Midbrain (tissue), 1 donor: ENCODE measurements at regions not wholly inside any gene's neighbourhood (a gene's known extent, or its start where the extent isn't known, plus 50 kb on each side); places are given as distances from the start of the nearest gene placed in this dataset.

Source experiments
- DNase-seq: peaks from one replicate; lab custom pipeline; 2025; lab: John Stamatoyannopoulos, UW

GRCh38 chr11:106331176-106331575, 253.7 kb downstream of the AASDHPPT start:
- no peak for DNase-seq

- no peak for DNase-seq
Measured at GRCh38 chr11:106333678-106334077, 256.2 kb downstream of the AASDHPPT start.

- DNase-seq, result no peak
Measured at GRCh38 chr11:106344394-106344793, 266.9 kb downstream of the AASDHPPT start.

GRCh38 chr11:106344966-106345365, 267.5 kb downstream of the AASDHPPT start:
- DNase-seq, result no peak

DNA sequence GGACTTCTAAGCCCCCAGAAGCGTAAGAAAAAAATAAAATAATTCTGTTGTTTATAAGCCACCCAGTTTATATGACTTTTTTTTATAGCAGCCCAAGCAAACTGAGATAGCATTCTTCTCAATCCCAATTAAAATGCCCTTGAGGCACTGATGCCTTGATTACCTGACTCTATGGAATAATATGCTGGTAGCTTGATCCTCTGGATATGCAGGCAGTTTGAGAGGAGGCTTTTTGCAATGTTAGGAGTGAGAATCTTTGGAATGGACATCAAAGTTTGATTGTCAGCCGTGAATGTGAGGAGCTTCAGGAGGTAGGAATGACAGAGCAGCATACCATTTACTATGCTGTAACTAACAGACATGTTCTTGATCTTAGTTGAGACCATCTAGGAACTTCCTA, 275.6 kb downstream of the AASDHPPT start:
- no peak for DNase-seq

- no peak for DNase-seq
Measured at GRCh38 chr11:106369224-106369623, 291.8 kb downstream of the AASDHPPT start.

DNA sequence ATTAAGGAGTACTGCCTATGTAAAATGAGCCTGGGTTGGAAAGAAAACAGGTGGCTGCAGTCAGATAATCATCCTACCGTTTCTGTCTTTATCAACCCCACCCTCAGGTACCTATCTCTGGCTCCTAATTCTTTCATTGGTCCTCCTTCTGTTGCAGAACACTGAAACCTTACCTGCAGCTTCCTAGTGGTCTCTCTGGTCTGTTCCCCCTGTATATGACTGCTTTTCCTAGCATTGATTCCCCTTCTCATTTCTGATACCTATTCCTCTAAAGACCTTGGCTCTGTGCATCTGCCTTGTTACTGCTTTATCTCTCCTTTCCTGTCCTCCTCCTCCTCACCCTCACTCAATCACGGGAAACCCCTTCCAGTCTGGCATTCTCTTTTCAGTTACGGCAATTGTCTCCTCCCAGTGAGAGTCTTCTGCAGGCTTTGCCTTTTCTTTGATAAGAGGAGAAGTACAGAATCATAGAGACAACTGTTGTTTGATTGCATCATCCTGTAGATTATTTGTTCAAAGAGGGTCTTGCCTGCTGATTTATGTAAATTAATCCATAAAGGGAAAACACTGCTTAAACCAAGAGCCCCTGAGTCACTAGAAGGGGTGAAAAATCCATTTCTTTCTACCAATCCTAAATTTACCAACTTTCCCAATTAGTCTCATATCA, 301.2 kb downstream of the AASDHPPT start:
- DNase-seq, result no peak

- DNase-seq, result no peak
Measured at GRCh38 chr11:106379265-106379664, 301.8 kb downstream of the AASDHPPT start.

DNA sequence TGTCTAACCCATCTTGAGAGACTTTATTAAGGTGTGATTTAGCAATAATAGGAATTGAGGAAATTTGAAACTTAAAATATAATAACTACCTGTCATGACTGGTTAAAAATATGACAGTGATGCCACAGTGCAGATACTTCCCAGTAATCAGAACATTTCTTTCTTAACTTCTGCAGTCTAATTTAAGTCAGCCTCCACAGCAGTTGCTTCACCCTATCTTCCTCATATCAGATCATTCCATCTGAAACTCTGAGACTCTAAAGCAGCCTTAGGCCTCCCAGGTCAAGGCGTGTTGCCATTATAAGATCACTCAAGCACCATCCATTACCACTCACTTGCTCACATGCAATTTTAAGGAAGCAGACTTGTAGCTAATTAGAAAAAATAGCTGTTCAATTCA, 302.2 kb downstream of the AASDHPPT start:
- no peak for DNase-seq

- no peak for DNase-seq
Measured at GRCh38 chr11:106381895-106382294, 304.4 kb downstream of the AASDHPPT start.

DNA sequence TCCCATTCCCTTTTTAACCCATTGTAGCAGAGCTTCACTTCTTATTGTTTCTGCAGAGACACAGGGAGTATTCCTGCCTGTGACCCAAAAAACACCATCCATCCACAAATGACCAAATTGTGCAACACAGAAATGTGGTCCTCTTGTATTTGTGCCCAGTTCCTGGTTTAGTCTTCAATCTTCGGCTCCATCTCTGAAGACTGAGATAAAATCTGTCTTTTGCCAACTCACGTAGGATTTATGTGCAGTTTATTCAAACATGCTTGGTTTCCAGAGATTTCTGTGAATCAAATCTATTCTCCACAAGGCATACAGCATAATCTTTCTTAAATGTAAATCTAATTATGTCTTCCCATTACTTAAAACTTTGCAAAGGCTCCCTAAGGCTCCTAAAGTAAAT, 307.0 kb downstream of the AASDHPPT start:
- no peak for DNase-seq

DNA sequence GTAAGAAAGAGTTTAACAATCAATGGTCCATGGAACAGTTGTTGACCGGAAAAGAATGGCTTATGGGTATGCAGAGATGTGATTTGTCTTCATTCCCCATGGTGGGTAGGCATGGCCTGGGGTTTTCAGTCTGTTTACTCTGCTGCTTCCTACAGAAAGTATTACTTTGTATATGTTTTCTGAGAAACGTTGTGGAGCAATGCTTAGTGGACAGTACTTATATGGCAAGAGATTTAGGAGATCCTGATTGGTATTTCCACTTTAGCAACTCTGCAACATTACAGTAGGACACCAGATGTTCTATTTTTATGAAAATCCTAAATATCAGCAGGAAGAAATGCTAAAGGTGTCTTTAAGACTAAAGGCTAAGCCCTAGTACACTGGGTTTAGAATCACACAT, 309.1 kb downstream of the AASDHPPT start:
- DNase-seq, result no peak

DNA sequence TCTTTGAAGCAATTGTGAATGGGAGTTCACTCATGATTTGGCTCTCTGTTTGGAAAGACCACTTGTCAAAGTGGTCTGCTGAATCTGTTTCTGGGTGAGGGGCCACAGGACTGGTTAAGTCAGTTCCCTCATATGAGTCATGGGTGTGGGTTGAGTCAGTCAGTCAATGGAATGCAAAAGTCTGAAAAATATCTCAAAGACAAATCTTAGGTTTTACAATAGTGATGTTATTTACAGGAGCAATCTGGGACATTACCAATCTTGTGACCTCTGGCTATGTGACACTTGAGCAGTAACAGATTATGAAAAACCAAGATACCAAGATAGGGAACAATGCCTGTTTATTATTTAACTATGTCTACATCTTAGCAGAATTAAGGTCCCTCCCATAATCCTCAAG, 311.6 kb downstream of the AASDHPPT start:
- DNase-seq, result no peak

- no peak for DNase-seq
Measured at GRCh38 chr11:106390078-106390477, 312.6 kb downstream of the AASDHPPT start.

DNA sequence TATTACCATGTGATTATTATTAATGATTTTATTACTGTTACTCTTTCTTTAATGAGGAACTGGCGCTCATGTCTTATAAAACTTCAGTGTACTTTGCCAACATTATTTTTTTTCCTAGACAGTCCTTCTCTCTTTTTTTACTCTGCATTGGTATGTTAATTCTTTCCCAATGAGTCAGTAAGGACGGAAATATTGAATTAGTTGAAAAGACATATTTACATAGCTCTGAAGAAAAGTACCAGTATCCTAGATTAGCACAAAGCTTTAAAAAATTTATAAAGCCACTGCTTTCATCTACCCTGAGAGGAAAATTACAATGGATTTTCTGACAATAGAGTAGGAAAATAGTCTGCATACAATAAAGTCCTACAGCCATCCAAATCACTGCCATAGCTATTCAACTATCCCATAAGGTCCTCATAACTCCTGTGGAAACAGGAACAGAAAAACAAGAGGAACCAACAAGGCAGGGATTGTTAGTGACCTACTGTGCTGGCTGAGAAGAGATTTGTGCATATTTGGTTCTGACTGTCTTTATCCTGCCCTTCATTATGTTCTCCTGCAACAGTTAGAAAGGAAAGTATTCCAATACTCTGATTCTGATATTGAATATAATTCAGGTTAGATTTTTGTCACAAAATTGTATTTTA, 314.4 kb downstream of the AASDHPPT start:
- no peak for DNase-seq

GRCh38 chr11:106395716-106396349, 318.4 kb downstream of the AASDHPPT start:
- no peak for DNase-seq

- no peak for DNase-seq
Measured at GRCh38 chr11:106397787-106398501, 320.5 kb downstream of the AASDHPPT start.

GRCh38 chr11:106398502-106399075, 321.1 kb downstream of the AASDHPPT start:
- no peak for DNase-seq

DNA sequence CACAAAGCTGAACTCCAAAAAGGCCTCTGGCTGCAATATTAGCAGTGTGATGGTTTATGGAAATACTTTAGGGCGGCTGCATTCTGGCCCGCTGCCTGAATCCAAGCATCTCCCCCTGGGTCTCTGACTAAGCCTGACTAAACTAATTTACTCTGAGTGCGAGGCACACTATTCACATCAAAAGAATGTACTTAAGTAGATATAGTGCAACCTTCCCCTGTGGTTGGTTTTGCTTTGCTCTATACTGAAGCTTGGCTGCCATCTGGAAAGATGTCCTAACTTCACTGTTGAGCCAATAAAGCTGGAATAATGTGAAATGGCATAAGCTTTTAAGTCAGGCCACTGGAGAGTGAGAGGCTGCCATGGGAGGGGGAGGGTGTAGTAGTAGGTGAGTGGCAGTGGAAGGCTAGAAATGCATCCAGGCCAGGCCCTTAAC, 321.6 kb downstream of the AASDHPPT start:
- no peak for DNase-seq

- DNase-seq, result no peak
Measured at GRCh38 chr11:106399624-106400023, 322.2 kb downstream of the AASDHPPT start.

- no peak for DNase-seq
Measured at GRCh38 chr11:106400949-106401570, 323.6 kb downstream of the AASDHPPT start.

DNA sequence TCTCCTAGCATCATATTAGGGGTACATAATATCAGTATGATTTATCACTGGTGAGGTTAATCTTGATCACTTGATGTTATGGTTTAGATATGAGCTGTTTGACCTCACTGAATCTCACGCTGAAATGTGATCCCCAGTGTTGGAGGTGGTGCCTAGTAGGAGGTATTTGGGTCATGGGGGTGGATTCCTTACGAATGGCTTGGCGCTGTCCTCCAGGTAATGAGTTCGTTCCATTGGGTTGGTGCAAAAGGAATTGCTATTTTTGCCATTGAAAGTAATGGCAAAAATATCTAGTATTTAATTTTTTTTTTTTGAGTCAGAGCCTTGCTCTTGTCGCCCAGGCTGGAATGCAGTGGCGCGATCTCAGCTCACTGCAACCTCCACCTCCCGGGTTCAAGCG, 326.3 kb downstream of the AASDHPPT start:
- no peak for DNase-seq
